Esophagus squamous epithelium (tissue), 5 donors: ENCODE measurements at regions not wholly inside any gene's neighbourhood (a gene's known extent, or its start where the extent isn't known, plus 50 kb on each side); places are given as distances from the start of the nearest gene placed in this dataset.
"Not testable (repeated sequence)": the region's sequence is repeated elsewhere in the genome, so short reads cannot be mapped to it uniquely, and the experiment has no call there.

ENCODE experiments used
- DNase-seq: peaks from one replicate; lab custom pipeline; 2025; lab: John Stamatoyannopoulos, UW
- H3K27ac ChIP-seq, 4 donors: fragments of 200-600 bp; sonication (generic); one replicate each; pipeline ENCODE4 v1.5.1; 2016 to 2019; ENCODE audit warnings: mild to moderate bottlenecking in 1 of 4
- H3K27me3 ChIP-seq, 4 donors: fragments of 200-600 bp; sonication (generic); 1 replicate in 3 of 4; 2 replicates in 1 of 4; pipeline versions ENCODE4 v1.5.1 to v1.6.0; 2017 to 2021; ENCODE audit warnings: antibody characterized with exemption in 1 of 4
- H3K36me3 ChIP-seq, 3 donors: fragments of 200-600 bp; sonication (generic); one replicate each; pipeline ENCODE4 v1.5.1; 2016 to 2019
- H3K4me1 ChIP-seq, 3 donors: fragments of 200-600 bp; sonication (generic); one replicate each; pipeline ENCODE4 v1.5.1; 2017 to 2019
- H3K4me3 ChIP-seq, 4 donors: fragments of 200-600 bp; sonication (generic); 1 replicate in 3 of 4; 2 replicates in 1 of 4; pipeline ENCODE4 v1.5.1; 2016 to 2019; ENCODE audit warnings: mild to moderate bottlenecking in 2 of 4, moderate library complexity in 1 of 4
- H3K9me3 ChIP-seq, 3 donors: fragments of 200-600 bp; sonication (generic); one replicate each; pipeline ENCODE4 v1.5.1; 2016 to 2019
- CTCF ChIP-seq, 6 experiments: fragments of 450-650 bp in 4 of 6; fragments of 200-600 bp in 2 of 6; sonication (generic) in 2 of 6; IDR thresholded peaks; one replicate each; pipeline ENCODE4 v1.5.1; 2016 to 2019; ENCODE audit warnings: antibody characterized with exemption in 6 of 6, mild to moderate bottlenecking in 4 of 6, moderate library complexity in 4 of 6
- POLR2A ChIP-seq, 4 donors: fragments of 450-650 bp; IDR thresholded peaks; one replicate each; pipeline ENCODE4 v1.6.1; 2017; ENCODE audit warnings: antibody characterized with exemption in 4 of 4, mild to moderate bottlenecking in 4 of 4, moderate library complexity in 3 of 4
- WGBS, 2 donors: methylation state at CpG; one replicate each; pipeline ENCODE4 v1.1.5; 2018; 5-methylcytosine and 5-hydroxymethylcytosine counted together
- intact Hi-C: fragments of 100-400 bp; cut with DNase I; formaldehyde crosslinking; loops from one replicate; pipeline ENCODE4 v1.15.0; 2022
- donor health status: DM: yes; HTN: yes; CAD: no.

GRCh38 chr19:28999724-29000433, 213.1 kb downstream of the UQCRFS1 start:
- Histone ChIP-seq H3K27me3 (peaks cover 0 to 8% (median 0%) of the 10 kb centered on the region in 4 donors), H3K9me3 (peaks cover 0 to 3% (median 0%) of the 10 kb centered on the region in 3 donors), H3K27ac (no peak overlapping the region), H3K4me1 (no peaks in the 10 kb centered on the region), H3K36me3 (no peaks in the 10 kb centered on the region), H3K4me3 (no peak overlapping the region)
- intact Hi-C loops, result no loop called here
- TF ChIP-seq CTCF (IDR thresholded peaks at IDR 0.05) (no peak), POLR2A (IDR thresholded peaks at IDR 0.05) (no peak)
- no peak for DNase-seq
- WGBS, 2 donors, result 76 to 87% methylated on average over 10 of the region's 12 CpGs

- intact Hi-C loops, result no loop called here
- WGBS, 2 donors, result 70 to 74% methylated on average over 3 to 6 of the region's 6 CpGs
Measured at GRCh38 chr19:28998974-28999373, 214.0 kb downstream of the UQCRFS1 start.

GRCh38 chr19:28997866-28998265, 215.1 kb downstream of the UQCRFS1 start:
- H3K27me3 ChIP-seq, H3K27ac ChIP-seq, intact Hi-C loops, H3K4me1 ChIP-seq, DNase-seq, H3K4me3 ChIP-seq, H3K36me3 ChIP-seq: not testable (repeated sequence)
- H3K9me3 ChIP-seq, result peaks cover 5 to 14% (median 7%) of the 10 kb centered on the region in 3 donors
- WGBS, 2 donors, result 49 to 75% methylated on average over 5 to 6 of the region's 6 CpGs

More at GRCh38 chr19:28998974-28999373, 214.0 kb downstream of the UQCRFS1 start:
- Histone ChIP-seq H3K9me3 (peaks cover 4 to 6% (median 5%) of the 10 kb centered on the region in 3 donors), H3K4me1 (no peaks in the 10 kb centered on the region), H3K4me3 (no peak overlapping the region), H3K36me3 (no peaks in the 10 kb centered on the region), H3K27me3 (peaks cover 0 to 8% (median 0%) of the 10 kb centered on the region in 4 donors), H3K27ac (no peak overlapping the region)
- TF ChIP-seq CTCF (IDR thresholded peaks at IDR 0.05) (no peak), POLR2A (IDR thresholded peaks at IDR 0.05) (no peak)
- no peak for DNase-seq

- DNase-seq, result no peak
- no peaks in the 10 kb centered on the region for H3K27me3 ChIP-seq
- peaks cover 5 to 18% (median 7%) of the 10 kb centered on the region in 3 donors for H3K9me3 ChIP-seq
- no peaks in the 10 kb centered on the region for H3K4me1 ChIP-seq
- 19 to 22% methylated on average over 4 of the region's 5 CpGs for WGBS, 2 donors
- intact Hi-C loops, result no loop called here
- no peak overlapping the region for H3K27ac ChIP-seq
- H3K4me3 ChIP-seq, result no peak overlapping the region
- H3K36me3 ChIP-seq, result no peaks in the 10 kb centered on the region
- TF ChIP-seq POLR2A (IDR thresholded peaks at IDR 0.05) (no peak), CTCF (IDR thresholded peaks at IDR 0.05) (no peak)
Measured at GRCh38 chr19:28990522-28990921, 222.4 kb downstream of the UQCRFS1 start.

GRCh38 chr19:28989739-28990138, 223.2 kb downstream of the UQCRFS1 start:
- WGBS, 2 donors, result 54 to 75% methylated on average over 4 of the region's 6 CpGs
- intact Hi-C loops, result no loop called here
- TF ChIP-seq CTCF (IDR thresholded peaks at IDR 0.05) (no peak), POLR2A (IDR thresholded peaks at IDR 0.05) (no peak)

More at GRCh38 chr19:28989739-28990138, 223.2 kb downstream of the UQCRFS1 start:
- H3K27me3 ChIP-seq, result no peaks in the 10 kb centered on the region
- no peaks in the 10 kb centered on the region for H3K4me1 ChIP-seq
- DNase-seq, result no peak
- no peaks in the 10 kb centered on the region for H3K36me3 ChIP-seq
- H3K4me3 ChIP-seq, result no peak overlapping the region
- peaks cover 1 to 18% (median 7%) of the 10 kb centered on the region in 3 donors for H3K9me3 ChIP-seq
- no peak overlapping the region for H3K27ac ChIP-seq
